SK-N-SH (cell line): ENCODE measurements at regions not wholly inside any gene's neighbourhood (a gene's known extent, or its start where the extent isn't known, plus 50 kb on each side); places are given as distances from the start of the nearest gene placed in this dataset.

Source experiments
- CTCF ChIA-PET: fragments of 300-600, 350-600 bp; formaldehyde crosslinking; extraction: SDS; loops from one replicate; lab custom pipeline; 2021; lab: Yijun Ruan, JAX
- POLR2A ChIA-PET: fragments of 350-600 bp; sonication (Branson Sonifier 250); formaldehyde crosslinking; extraction: SDS; loops from one replicate; lab custom pipeline; 2020; ENCODE audit warnings: antibody characterized with exemption, inconsistent platforms; lab: Yijun Ruan, JAX
- DNase-seq: peaks from one replicate; pipeline ENCODE4 v3.0.0; 2012
- H2AFZ ChIP-seq: fragments of 200-600 bp; sonication (generic); 2 replicates; pipeline ENCODE4 v1.8.1; 2016; ENCODE audit warnings: antibody characterized with exemption, mild to moderate bottlenecking, low read depth
- H3F3A ChIP-seq: fragments of 200-600 bp; sonication (generic); replicated peaks from 2 replicates; pipeline ENCODE3; 2016; ENCODE audit warnings: antibody characterized with exemption, mild to moderate bottlenecking; ENCODE audit not compliant: insufficient read depth
- H3K27ac ChIP-seq, 2 experiments: fragments of 200-500 bp in 1 of 2; fragments of 200-600 bp in 1 of 2; sonication (Bioruptor generic) in 1 of 2; sonication (generic), shearing (Covaris generic) in 1 of 2; 2 replicates each; pipeline versions ENCODE4 v1.5.1 to v1.6.1; 2014 to 2016; ENCODE audit warnings: low read depth in 2 of 2, inconsistent platforms in 1 of 2, low read length in 1 of 2, mild to moderate bottlenecking in 1 of 2, mixed read lengths in 1 of 2
- H3K27me3 ChIP-seq: fragments of 200-600 bp; sonication (generic), shearing (Covaris generic); 2 replicates; pipeline ENCODE4 v1.6.1; 2016; ENCODE audit warnings: mixed run types; ENCODE audit not compliant: insufficient read depth
- H3K36me3 ChIP-seq, 2 experiments: fragments of 200-500 bp in 1 of 2; fragments of 200-600 bp in 1 of 2; sonication (Bioruptor generic) in 1 of 2; sonication (generic) in 1 of 2; replicated peaks in 1 of 2; 2 replicates each; pipeline versions ENCODE3 to v1.5.1; 2014 to 2016; ENCODE audit warnings: low read length in 1 of 2, mild to moderate bottlenecking in 1 of 2; ENCODE audit not compliant: insufficient read depth in 2 of 2, control insufficient read depth in 1 of 2
- H3K4me1 ChIP-seq, 2 experiments: fragments of 200-500 bp in 1 of 2; fragments of 200-600 bp in 1 of 2; sonication (Bioruptor generic) in 1 of 2; sonication (generic), shearing (Covaris generic) in 1 of 2; 2 replicates each; pipeline versions ENCODE4 v1.5.1 to v1.6.1; 2014 to 2016; ENCODE audit warnings: low read depth in 1 of 2, low read length in 1 of 2, mixed run types in 1 of 2; ENCODE audit not compliant: insufficient read depth in 2 of 2, control insufficient read depth in 1 of 2
- H3K4me2 ChIP-seq: fragments of 200-600 bp; sonication (generic), shearing (Covaris generic); 2 replicates; pipeline ENCODE4 v1.6.1; 2017; ENCODE audit warnings: mixed run types
- H3K4me3 ChIP-seq, 2 experiments: fragments of 200-500 bp in 1 of 2; fragments of 200-600 bp in 1 of 2; sonication (Bioruptor generic) in 1 of 2; sonication (generic), shearing (Covaris generic) in 1 of 2; 2 replicates each; pipeline versions ENCODE4 v1.5.1 to v1.8.1; 2014 to 2016; ENCODE audit warnings: low read depth in 2 of 2, inconsistent platforms in 1 of 2, low read length in 1 of 2, mild to moderate bottlenecking in 1 of 2, mixed read lengths in 1 of 2, moderate library complexity in 1 of 2
- H3K79me2 ChIP-seq: fragments of 200-600 bp; sonication (generic); 2 replicates; pipeline ENCODE4 v1.8.1; 2017; ENCODE audit warnings: mild to moderate bottlenecking; ENCODE audit not compliant: insufficient read depth
- H3K9ac ChIP-seq: fragments of 200-600 bp; sonication (generic); 2 replicates; pipeline ENCODE4 v1.6.1; 2017; ENCODE audit warnings: mixed run types
- H3K9me2 ChIP-seq: fragments of 200-600 bp; sonication (generic); 2 replicates; pipeline ENCODE4 v1.6.1; 2017; ENCODE audit warnings: mixed run types
- H3K9me3 ChIP-seq: fragments of 200-600 bp; sonication (generic); 2 replicates; pipeline ENCODE4 v1.6.1; 2017; ENCODE audit warnings: mixed run types, mild to moderate bottlenecking, moderate library complexity
- H4K20me1 ChIP-seq: fragments of 200-600 bp; sonication (generic); 2 replicates; pipeline ENCODE4 v1.6.1; 2017; ENCODE audit warnings: mild to moderate bottlenecking, mixed run types; ENCODE audit not compliant: insufficient read depth
- CTCF ChIP-seq: fragments of 200-600 bp; sonication (generic); IDR thresholded peaks from 2 replicates; pipeline ENCODE4 v1.6.1; 2017; ENCODE audit warnings: antibody characterized with exemption, mild to moderate bottlenecking, moderate library complexity
- EZH2phosphoT487 ChIP-seq: fragments of 200-600 bp; sonication (generic); IDR thresholded peaks from 2 replicates; pipeline ENCODE4 v1.6.1; 2017; ENCODE audit warnings: low read depth, mixed run types, mild to moderate bottlenecking, antibody characterized with exemption, moderate library complexity, borderline replicate concordance
- FOSL2 ChIP-seq: IDR thresholded peaks from 2 replicates; pipeline ENCODE4 v1.4.0; 2012; ENCODE audit warnings: low read depth, mild to moderate bottlenecking, moderate library complexity, borderline replicate concordance
- FOXJ3 ChIP-seq: sonication (generic); formaldehyde crosslinking; IDR thresholded peaks from 2 replicates; pipeline ENCODE4 v1.5.1; 2020; ENCODE audit warnings: mild to moderate bottlenecking, missing genetic modification reagents
- GATA2 ChIP-seq: sonication (generic); formaldehyde crosslinking; IDR thresholded peaks from 2 replicates; pipeline ENCODE4 v1.5.0; 2020; ENCODE audit warnings: mild to moderate bottlenecking, missing genetic modification reagents
- JUND ChIP-seq: IDR thresholded peaks from 2 replicates; pipeline ENCODE4 v1.4.0; 2012
- MAX ChIP-seq: IDR thresholded peaks from 2 replicates; pipeline ENCODE4 v1.4.0; 2012; ENCODE audit warnings: low read depth
- POLR2AphosphoS5 ChIP-seq: IDR thresholded peaks from 2 replicates; pipeline ENCODE4 v1.6.1; 2012; ENCODE audit warnings: low read depth, low read length
- RAD21 ChIP-seq: IDR thresholded peaks from 2 replicates; pipeline ENCODE4 v1.6.1; 2012; ENCODE audit warnings: mild to moderate bottlenecking, low read length
- RCOR1 ChIP-seq: fragments of 150-350 bp; IDR thresholded peaks from 2 replicates; pipeline ENCODE4 v1.6.1; 2017; ENCODE audit warnings: antibody characterized with exemption, low read length
- SIN3A ChIP-seq: IDR thresholded peaks from 2 replicates; pipeline ENCODE4 v1.6.1; 2012; ENCODE audit warnings: low read depth, mild to moderate bottlenecking, low read length, moderate library complexity, borderline replicate concordance
- WGBS: methylation state at CpG from one replicate; pipeline ENCODE4 v1.1.6; 2017; ENCODE audit warnings: low lambda C conversion rate; 5-methylcytosine and 5-hydroxymethylcytosine counted together
- TF ChIP-seq, protein P1 (sequence below): IDR thresholded peaks from 2 replicates; pipeline ENCODE4 v1.4.0; 2012; ENCODE audit warnings: low read depth, borderline replicate concordance

DNA sequence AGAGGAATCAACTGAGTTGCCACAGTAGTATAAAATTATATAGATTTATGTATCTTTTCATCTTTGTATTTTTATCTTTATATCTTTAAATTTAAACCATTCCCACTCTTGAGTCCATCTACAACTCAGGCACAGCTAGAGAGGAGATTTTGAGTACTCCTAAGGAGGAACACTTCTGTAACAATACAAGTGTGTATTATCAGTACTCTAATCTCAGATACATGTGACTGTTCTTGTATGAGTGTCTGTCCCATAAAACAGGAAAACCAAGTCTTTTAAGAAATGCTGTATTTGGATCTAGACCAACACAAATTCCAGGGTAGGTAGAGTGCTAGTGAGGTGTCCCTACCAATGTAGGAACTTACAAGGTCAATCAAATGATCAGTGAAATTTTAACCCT lies 1428.0 kb upstream of the LRRTM3 start:
- no peaks in the 10 kb centered on the region for H3K9me2 ChIP-seq
- ChIA-PET POLR2A (no interaction called here), CTCF (no interaction called here)
- H3K9me3 ChIP-seq: no peaks in the 10 kb centered on the region
- H4K20me1 ChIP-seq: no peaks in the 10 kb centered on the region
- H3K27ac ChIP-seq: no peak overlapping the region
- no peaks in the 10 kb centered on the region for H3K36me3 ChIP-seq
- H3K4me3 ChIP-seq: no peak overlapping the region
- H3K27me3 ChIP-seq: no peaks in the 10 kb centered on the region
- TF ChIP-seq JUND: no peak
- no peak for TF ChIP-seq RCOR1
- TF ChIP-seq POLR2AphosphoS5: no peak
- H2AFZ ChIP-seq: no peak overlapping the region
- H3K9ac ChIP-seq: no peak overlapping the region
- H3F3A ChIP-seq: no peaks in the 10 kb centered on the region
- H3K4me2 ChIP-seq: no peak overlapping the region
- H3K4me1 ChIP-seq: no peaks in the 10 kb centered on the region
- DNase-seq: no peak
- no peaks in the 10 kb centered on the region for H3K79me2 ChIP-seq

GRCh38 chr10:65500716-65501115 lies 1425.1 kb upstream of the LRRTM3 start:
- Histone ChIP-seq H3K36me3 (no peaks in the 10 kb centered on the region), H3K27me3 (no peaks in the 10 kb centered on the region), H4K20me1 (no peaks in the 10 kb centered on the region), H2AFZ (no peak overlapping the region), H3F3A (no peaks in the 10 kb centered on the region), H3K79me2 (no peaks in the 10 kb centered on the region), H3K4me2 (no peak overlapping the region), H3K9ac (no peak overlapping the region), H3K9me3 (no peaks in the 10 kb centered on the region), H3K4me3 (no peak overlapping the region), H3K4me1 (no peaks in the 10 kb centered on the region), H3K9me2 (no peaks in the 10 kb centered on the region), H3K27ac (no peak overlapping the region)
- POLR2A ChIA-PET: no interaction called here
- WGBS: 32% methylated on average over 1 of the region's 1 CpG
- no peak for TF ChIP-seq FOSL2
- TF ChIP-seq GATA2 (CRISPR knock-in tag): no peak
- no peak for TF ChIP-seq MAX
- TF ChIP-seq, protein P1, sequence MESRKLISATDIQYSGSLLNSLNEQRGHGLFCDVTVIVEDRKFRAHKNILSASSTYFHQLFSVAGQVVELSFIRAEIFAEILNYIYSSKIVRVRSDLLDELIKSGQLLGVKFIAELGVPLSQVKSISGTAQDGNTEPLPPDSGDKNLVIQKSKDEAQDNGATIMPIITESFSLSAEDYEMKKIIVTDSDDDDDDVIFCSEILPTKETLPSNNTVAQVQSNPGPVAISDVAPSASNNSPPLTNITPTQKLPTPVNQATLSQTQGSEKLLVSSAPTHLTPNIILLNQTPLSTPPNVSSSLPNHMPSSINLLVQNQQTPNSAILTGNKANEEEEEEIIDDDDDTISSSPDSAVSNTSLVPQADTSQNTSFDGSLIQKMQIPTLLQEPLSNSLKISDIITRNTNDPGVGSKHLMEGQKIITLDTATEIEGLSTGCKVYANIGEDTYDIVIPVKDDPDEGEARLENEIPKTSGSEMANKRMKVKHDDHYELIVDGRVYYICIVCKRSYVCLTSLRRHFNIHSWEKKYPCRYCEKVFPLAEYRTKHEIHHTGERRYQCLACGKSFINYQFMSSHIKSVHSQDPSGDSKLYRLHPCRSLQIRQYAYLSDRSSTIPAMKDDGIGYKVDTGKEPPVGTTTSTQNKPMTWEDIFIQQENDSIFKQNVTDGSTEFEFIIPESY: no peak
- no peak for TF ChIP-seq EZH2phosphoT487
- TF ChIP-seq RAD21: no peak
- TF ChIP-seq CTCF: no peak
- TF ChIP-seq FOXJ3: no peak
- TF ChIP-seq SIN3A: no peak
- CTCF ChIA-PET: interaction anchor here (0.9 kb wide), 1 partner anchor 108 kb away, joined by 3 read pairs; no protein-coding TSS in a partner anchor
- no peak for DNase-seq
